Fibroblast of upper back skin (primary cell): ENCODE measurements at regions not wholly inside any gene's neighbourhood (a gene's known extent, or its start where the extent isn't known, plus 50 kb on each side); places are given as distances from the start of the nearest gene placed in this dataset.

ENCODE experiments used
- DNase-seq: peaks from one replicate; pipeline ENCODE4 v3.0.0-alpha.2; 2013

GRCh38 chr2:7309582-7309981 is 392.4 kb downstream of the RNF144A start:
- DNase-seq: no peak

- no peak for DNase-seq
These were observed 407.5 kb downstream of the RNF144A start for GRCh38 chr2:7324706-7325105.

GRCh38 chr2:7325186-7325585 is 408.0 kb downstream of the RNF144A start:
- DNase-seq: no peak

- no peak for DNase-seq
These were observed 412.3 kb downstream of the RNF144A start for GRCh38 chr2:7329465-7329864.

GRCh38 chr2:7333189-7333765 is 416.1 kb downstream of the RNF144A start:
- no peak for DNase-seq

- no peak for DNase-seq
These were observed 416.8 kb downstream of the RNF144A start for GRCh38 chr2:7333960-7334493.

GRCh38 chr2:7338961-7339360 is 421.7 kb downstream of the RNF144A start:
- DNase-seq: no peak

- DNase-seq: no peak
These were observed 429.1 kb downstream of the RNF144A start for GRCh38 chr2:7346336-7346735.

- no peak for DNase-seq
These were observed 431.5 kb downstream of the RNF144A start for GRCh38 chr2:7348761-7349160.

- DNase-seq: no peak
These were observed 435.0 kb downstream of the RNF144A start for GRCh38 chr2:7352191-7352590.

- no peak for DNase-seq
These were observed 436.4 kb downstream of the RNF144A start for GRCh38 chr2:7353571-7353970.

- DNase-seq: no peak
These were observed 438.6 kb downstream of the RNF144A start for GRCh38 chr2:7355781-7356180.

- no peak for DNase-seq
These were observed 439.8 kb downstream of the RNF144A start for GRCh38 chr2:7356909-7357584.

- no peak for DNase-seq
These were observed 440.8 kb downstream of the RNF144A start for GRCh38 chr2:7357993-7358392.

- no peak for DNase-seq
These were observed 441.7 kb downstream of the RNF144A start for GRCh38 chr2:7358865-7359447.

- DNase-seq: peak; percentile 8
These were observed 446.7 kb downstream of the RNF144A start for GRCh38 chr2:7363906-7364305.

- DNase-seq: no peak
These were observed 451.0 kb downstream of the RNF144A start for GRCh38 chr2:7368211-7368610.

GRCh38 chr2:7373156-7373555 is 455.9 kb downstream of the RNF144A start:
- DNase-seq: no peak

- DNase-seq: no peak
These were observed 458.7 kb downstream of the RNF144A start for GRCh38 chr2:7375901-7376300.

GRCh38 chr2:7377916-7378569 is 460.8 kb downstream of the RNF144A start:
- DNase-seq: no peak

- DNase-seq: no peak
These were observed 461.4 kb downstream of the RNF144A start for GRCh38 chr2:7378591-7378990.

- no peak for DNase-seq
These were observed 462.6 kb downstream of the RNF144A start for GRCh38 chr2:7379799-7380198.

GRCh38 chr2:7384773-7385349 is 467.6 kb downstream of the RNF144A start:
- no peak for DNase-seq
